ENCODE measurements at regions not wholly inside any gene's neighbourhood (a gene's known extent, or its start where the extent isn't known, plus 50 kb on each side); places are given as distances from the start of the nearest gene placed in this dataset.
A peak's percentile ranks its signal among the peaks of the same experiment; 100 is the strongest.

- ATAC-seq = no peak
- no peak for TF ChIP-seq SNAI2 (CRISPR knock-in tag; IDR thresholded peaks at IDR 0.05)
- no peak for TF ChIP-seq RARB (CRISPR knock-in tag; IDR thresholded peaks at IDR 0.05)
- no peak for TF ChIP-seq ZNF565 (CRISPR knock-in tag; conservative IDR thresholded peaks at IDR 0.05; ENCODE audit: low read depth)
- no peak for TF ChIP-seq TOX (CRISPR knock-in tag; IDR thresholded peaks at IDR 0.05; ENCODE audit: borderline replicate concordance)
- TF ChIP-seq BACH2 (CRISPR knock-in tag; IDR thresholded peaks at IDR 0.05; ENCODE audit: borderline replicate concordance) = no peak
- no peak for TF ChIP-seq CSRNP3 (CRISPR knock-in tag; IDR thresholded peaks at IDR 0.05)
- no peak for TF ChIP-seq GLIS3 (CRISPR knock-in tag; IDR thresholded peaks at IDR 0.05)
- TF ChIP-seq TCF4 (CRISPR knock-in tag; IDR thresholded peaks at IDR 0.05; ENCODE audit: borderline replicate concordance) = no peak
- no peak for TF ChIP-seq POU6F1 (CRISPR knock-in tag; IDR thresholded peaks at IDR 0.05; ENCODE audit: borderline replicate concordance, low read depth)
- TF ChIP-seq OSR1 (CRISPR knock-in tag; IDR thresholded peaks at IDR 0.05) = no peak
- no peak for TF ChIP-seq ZFP30 (CRISPR knock-in tag; IDR thresholded peaks at IDR 0.05)
- TF ChIP-seq CSDC2 (CRISPR knock-in tag; IDR thresholded peaks at IDR 0.05) = no peak
- no peak for TF ChIP-seq PATZ1 (CRISPR knock-in tag; IDR thresholded peaks at IDR 0.05; ENCODE audit: borderline replicate concordance)
- no peak for TF ChIP-seq ARNTL (CRISPR knock-in tag; IDR thresholded peaks at IDR 0.05; ENCODE audit: borderline replicate concordance, low read depth)
- TF ChIP-seq ISL1 (CRISPR knock-in tag; IDR thresholded peaks at IDR 0.05) = no peak
Measured at GRCh38 chr13:63700350-63700749, 2284.7 kb upstream of the PCDH20 start.

GRCh38 chr13:63699948-63700347 is 2284.3 kb upstream of the PCDH20 start:
- TF ChIP-seq RARB (CRISPR knock-in tag; IDR thresholded peaks at IDR 0.05) (no peak), ZC3H10 (CRISPR knock-in tag; IDR thresholded peaks at IDR 0.05) (no peak), ZFP30 (CRISPR knock-in tag; IDR thresholded peaks at IDR 0.05) (no peak), ARNTL (CRISPR knock-in tag; IDR thresholded peaks at IDR 0.05; ENCODE audit: borderline replicate concordance, low read depth) (no peak), ISL1 (CRISPR knock-in tag; IDR thresholded peaks at IDR 0.05) (no peak), SNAI2 (CRISPR knock-in tag; IDR thresholded peaks at IDR 0.05) (no peak), TOX (CRISPR knock-in tag; IDR thresholded peaks at IDR 0.05; ENCODE audit: borderline replicate concordance) (no peak), CSDC2 (CRISPR knock-in tag; IDR thresholded peaks at IDR 0.05) (no peak), ZFP3 (CRISPR knock-in tag; IDR thresholded peaks at IDR 0.05) (no peak), POU6F1 (CRISPR knock-in tag; IDR thresholded peaks at IDR 0.05; ENCODE audit: borderline replicate concordance, low read depth) (no peak), ESRRG (CRISPR knock-in tag; IDR thresholded peaks at IDR 0.05) (no peak), ZNF70 (CRISPR knock-in tag; IDR thresholded peaks at IDR 0.05) (no peak), BACH2 (CRISPR knock-in tag; IDR thresholded peaks at IDR 0.05; ENCODE audit: borderline replicate concordance) (no peak), ZNF8 (CRISPR knock-in tag; IDR thresholded peaks at IDR 0.05) (no peak), TCF4 (CRISPR knock-in tag; IDR thresholded peaks at IDR 0.05; ENCODE audit: borderline replicate concordance) (no peak), PPARA (CRISPR knock-in tag; IDR thresholded peaks at IDR 0.05; ENCODE audit: borderline replicate concordance) (no peak), ZNF565 (CRISPR knock-in tag; conservative IDR thresholded peaks at IDR 0.05; ENCODE audit: low read depth) (no peak)
- no peak for ATAC-seq

GRCh38 chr13:63696055-63696454 is 2280.4 kb upstream of the PCDH20 start:
- ATAC-seq = peak; percentile 66
- TF ChIP-seq ISL1 (CRISPR knock-in tag; IDR thresholded peaks at IDR 0.05) = peak; percentile 28
- no peak for TF ChIP-seq ZNF8 (CRISPR knock-in tag; IDR thresholded peaks at IDR 0.05)

- no peak for ATAC-seq
- TF ChIP-seq CREB5 (CRISPR knock-in tag; IDR thresholded peaks at IDR 0.05; ENCODE audit: low read depth) = no peak
- no peak for TF ChIP-seq GLIS3 (CRISPR knock-in tag; IDR thresholded peaks at IDR 0.05)
- no peak for TF ChIP-seq ZNF70 (CRISPR knock-in tag; IDR thresholded peaks at IDR 0.05)
- no peak for TF ChIP-seq ARNTL (CRISPR knock-in tag; IDR thresholded peaks at IDR 0.05; ENCODE audit: borderline replicate concordance, low read depth)
- no peak for TF ChIP-seq CSRNP3 (CRISPR knock-in tag; IDR thresholded peaks at IDR 0.05)
- TF ChIP-seq POU6F1 (CRISPR knock-in tag; IDR thresholded peaks at IDR 0.05; ENCODE audit: borderline replicate concordance, low read depth) = no peak
- no peak for TF ChIP-seq RARB (CRISPR knock-in tag; IDR thresholded peaks at IDR 0.05)
- TF ChIP-seq TCF4 (CRISPR knock-in tag; IDR thresholded peaks at IDR 0.05; ENCODE audit: borderline replicate concordance) = no peak
- TF ChIP-seq CSDC2 (CRISPR knock-in tag; IDR thresholded peaks at IDR 0.05) = no peak
- TF ChIP-seq ZFP30 (CRISPR knock-in tag; IDR thresholded peaks at IDR 0.05) = no peak
- TF ChIP-seq TOX (CRISPR knock-in tag; IDR thresholded peaks at IDR 0.05; ENCODE audit: borderline replicate concordance) = no peak
Measured at GRCh38 chr13:63693696-63694095, 2278.0 kb upstream of the PCDH20 start.
